GM12872 (cell line): ENCODE measurements at regions not wholly inside any gene's neighbourhood (a gene's known extent, or its start where the extent isn't known, plus 50 kb on each side); places are given as distances from the start of the nearest gene placed in this dataset.

Source experiments
- CTCF ChIP-seq: IDR thresholded peaks from 3 replicates; pipeline ENCODE4 v1.5.1; 2011; ENCODE audit warnings: low read depth, mild to moderate bottlenecking, low read length, moderate library complexity; ENCODE audit not compliant: insufficient read depth

GRCh38 chr1:2906620-2907019 is 105.1 kb upstream of the TTC34 start:
- TF ChIP-seq CTCF = no peak

GRCh38 chr1:2907051-2907450 is 105.6 kb upstream of the TTC34 start:
- no peak for TF ChIP-seq CTCF

GRCh38 chr1:2908081-2908480 is 106.6 kb upstream of the TTC34 start:
- TF ChIP-seq CTCF = no peak

- no peak for TF ChIP-seq CTCF
These were observed 107.1 kb upstream of the TTC34 start for GRCh38 chr1:2908561-2908960.

GRCh38 chr1:2909797-2910196 is 108.3 kb upstream of the TTC34 start:
- no peak for TF ChIP-seq CTCF

- no peak for TF ChIP-seq CTCF
These were observed 108.7 kb upstream of the TTC34 start for GRCh38 chr1:2910211-2910610.

GRCh38 chr1:2911421-2912178 is 109.7 kb upstream of the ACTRT2 start:
- no peak for TF ChIP-seq CTCF
